ENCODE measurements at regions not wholly inside any gene's neighbourhood (a gene's known extent, or its start where the extent isn't known, plus 50 kb on each side); places are given as distances from the start of the nearest gene placed in this dataset.

DNA sequence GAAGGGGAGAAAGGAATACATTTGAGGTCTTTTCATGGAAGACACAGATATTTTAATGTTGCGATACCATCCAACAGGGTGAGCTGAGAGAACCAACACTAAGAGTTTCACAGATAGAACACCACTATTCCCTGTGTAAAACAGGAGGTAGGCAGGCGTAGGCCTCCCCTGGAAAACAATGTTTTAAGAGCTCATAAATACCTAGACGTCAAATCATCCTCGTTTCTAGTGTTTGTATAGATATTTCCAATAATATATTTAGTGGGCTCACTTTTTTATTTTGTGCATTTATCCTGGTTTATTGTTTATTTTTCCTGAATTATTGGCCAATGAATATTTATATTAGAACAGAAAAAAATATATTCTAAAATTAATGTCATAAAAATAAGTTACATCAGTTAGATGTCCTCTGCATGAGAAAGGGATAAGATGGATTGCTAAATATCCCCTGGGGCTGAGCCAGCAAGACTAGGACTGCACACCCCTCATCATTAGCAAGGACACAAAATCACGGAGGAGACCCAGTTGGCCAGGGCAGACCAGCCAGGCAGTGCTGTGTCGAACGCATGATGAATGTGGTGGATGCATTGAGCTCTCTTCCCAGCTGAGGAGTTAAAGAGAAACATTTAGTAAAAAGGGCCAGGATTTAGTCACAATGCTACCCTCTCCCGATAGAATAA, 380.5 kb downstream of the C6orf118 start:
- TF ChIP-seq, protein P1, sequence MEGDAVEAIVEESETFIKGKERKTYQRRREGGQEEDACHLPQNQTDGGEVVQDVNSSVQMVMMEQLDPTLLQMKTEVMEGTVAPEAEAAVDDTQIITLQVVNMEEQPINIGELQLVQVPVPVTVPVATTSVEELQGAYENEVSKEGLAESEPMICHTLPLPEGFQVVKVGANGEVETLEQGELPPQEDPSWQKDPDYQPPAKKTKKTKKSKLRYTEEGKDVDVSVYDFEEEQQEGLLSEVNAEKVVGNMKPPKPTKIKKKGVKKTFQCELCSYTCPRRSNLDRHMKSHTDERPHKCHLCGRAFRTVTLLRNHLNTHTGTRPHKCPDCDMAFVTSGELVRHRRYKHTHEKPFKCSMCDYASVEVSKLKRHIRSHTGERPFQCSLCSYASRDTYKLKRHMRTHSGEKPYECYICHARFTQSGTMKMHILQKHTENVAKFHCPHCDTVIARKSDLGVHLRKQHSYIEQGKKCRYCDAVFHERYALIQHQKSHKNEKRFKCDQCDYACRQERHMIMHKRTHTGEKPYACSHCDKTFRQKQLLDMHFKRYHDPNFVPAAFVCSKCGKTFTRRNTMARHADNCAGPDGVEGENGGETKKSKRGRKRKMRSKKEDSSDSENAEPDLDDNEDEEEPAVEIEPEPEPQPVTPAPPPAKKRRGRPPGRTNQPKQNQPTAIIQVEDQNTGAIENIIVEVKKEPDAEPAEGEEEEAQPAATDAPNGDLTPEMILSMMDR (IDR thresholded peaks at IDR 0.05; ENCODE audit: partially characterized antibody, unreplicated experiment) = no peak
- Mint-ChIP-seq H3K4me1 (ENCODE audit: low read depth, unreplicated experiment) (peaks cover 6% of the 10 kb centered on the region), H3K9me3 (ENCODE audit: unreplicated experiment) (no peaks in the 10 kb centered on the region), H3K27me3 (ENCODE audit: unreplicated experiment) (peaks cover 2% of the 10 kb centered on the region), H3K27ac (ENCODE audit: unreplicated experiment) (peak overlapping the region; percentile 60), H3K36me3 (ENCODE audit: unreplicated experiment) (no peaks in the 10 kb centered on the region), H3K4me3 (ENCODE audit: unreplicated experiment) (no peak overlapping the region)
- no peak for DNase-seq

DNA sequence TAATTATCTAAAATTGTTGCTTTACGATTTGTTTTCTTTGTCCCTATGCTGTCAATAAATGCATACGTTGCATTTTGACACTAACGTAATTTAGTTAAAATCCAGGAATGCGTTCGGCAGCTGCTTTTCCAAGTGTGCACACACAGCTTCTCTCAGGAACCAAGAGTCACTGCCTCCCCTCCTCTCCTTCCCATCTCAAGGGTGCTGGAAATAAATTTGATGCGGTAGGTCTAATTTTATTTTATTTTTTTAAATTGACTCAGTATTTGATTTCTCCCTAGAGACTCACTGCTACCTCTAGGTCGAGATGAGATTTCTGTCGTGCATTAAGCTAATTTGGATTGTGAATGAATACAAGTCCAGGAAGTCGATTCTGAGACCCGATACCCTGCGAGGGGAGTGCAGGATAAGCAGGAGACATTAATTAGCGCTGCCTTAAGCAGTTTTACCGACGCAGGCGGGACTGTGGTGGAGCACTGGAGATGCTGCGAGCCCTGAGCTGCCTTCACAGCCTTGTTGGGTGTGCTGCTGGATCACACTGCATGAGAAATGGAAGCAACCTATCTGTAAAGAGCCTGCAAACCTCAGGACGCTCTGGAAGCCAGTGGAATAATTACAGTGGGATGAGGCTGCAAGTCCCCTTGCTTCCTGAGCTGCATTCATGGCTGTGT, 381.2 kb downstream of the C6orf118 start:
- TF ChIP-seq, protein P1 (IDR thresholded peaks at IDR 0.05; ENCODE audit: partially characterized antibody, unreplicated experiment) = no peak
- Mint-ChIP-seq H3K4me3 (ENCODE audit: unreplicated experiment) (no peak overlapping the region), H3K27me3 (ENCODE audit: unreplicated experiment) (peaks cover 2% of the 10 kb centered on the region), H3K4me1 (ENCODE audit: low read depth, unreplicated experiment) (peaks cover 6% of the 10 kb centered on the region), H3K9me3 (ENCODE audit: unreplicated experiment) (no peaks in the 10 kb centered on the region), H3K36me3 (ENCODE audit: unreplicated experiment) (no peaks in the 10 kb centered on the region), H3K27ac (ENCODE audit: unreplicated experiment) (peak overlapping the region; percentile 60)
- DNase-seq = peak; percentile 39

DNA sequence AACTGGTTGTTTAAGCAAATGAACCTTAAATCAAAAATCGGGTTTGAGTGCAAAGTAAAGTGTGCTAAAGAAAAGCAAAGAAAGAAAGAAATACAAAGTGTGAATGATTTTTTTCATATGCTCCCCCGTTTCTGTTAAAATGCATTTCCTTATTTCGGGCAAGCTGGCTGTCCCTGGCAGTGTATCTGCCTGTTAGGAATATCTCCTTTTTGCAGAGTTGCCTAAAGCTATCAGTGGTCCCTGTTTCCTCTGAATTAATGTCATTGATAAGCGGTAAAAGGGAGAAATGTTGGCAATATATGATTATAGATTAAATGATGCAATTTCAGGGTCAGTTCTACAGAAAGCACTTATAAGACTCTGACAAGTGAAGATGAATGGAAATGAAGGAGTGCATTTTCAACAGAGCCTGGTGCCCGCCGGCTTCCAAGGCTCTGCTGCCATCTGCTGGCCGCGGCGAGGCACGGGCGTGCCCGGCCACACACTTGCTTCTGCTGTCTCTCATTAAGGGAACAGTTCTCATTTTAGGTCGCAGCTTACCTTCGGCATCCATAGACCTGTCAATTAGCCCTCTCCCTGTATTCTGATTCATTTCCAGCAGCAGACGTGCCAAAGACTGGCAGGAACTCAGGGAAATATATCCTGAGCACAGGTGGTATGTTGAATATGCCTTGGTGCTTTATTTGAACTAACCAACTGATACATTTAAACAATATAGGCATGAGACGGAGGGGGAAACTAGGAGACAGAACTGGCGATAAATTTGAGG, 381.9 kb downstream of the C6orf118 start:
- H3K27ac Mint-ChIP-seq (ENCODE audit: unreplicated experiment) = no peak overlapping the region

DNA sequence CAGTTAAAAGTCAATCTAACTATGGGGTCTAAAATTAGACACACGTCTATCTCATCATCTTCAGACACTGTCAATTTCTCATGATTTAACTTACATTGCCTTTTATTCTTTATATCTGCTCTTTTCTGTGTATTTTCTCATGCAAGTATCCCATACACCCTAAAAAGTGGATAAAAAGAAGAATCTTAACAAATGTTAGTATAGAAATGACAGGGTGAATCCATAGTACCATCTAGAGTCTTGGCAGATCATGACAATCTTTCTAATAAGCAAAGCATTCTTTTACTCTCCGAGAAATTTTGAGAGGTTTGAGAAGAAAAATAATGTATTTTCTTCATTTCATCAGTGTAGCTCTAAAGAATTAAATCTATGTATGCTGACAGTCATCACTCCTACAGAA, 382.7 kb downstream of the C6orf118 start:
- H3K27ac Mint-ChIP-seq (ENCODE audit: unreplicated experiment) = no peak overlapping the region
- peaks cover 6% of the 10 kb centered on the region for H3K4me1 Mint-ChIP-seq (ENCODE audit: low read depth, unreplicated experiment)
- H3K27me3 Mint-ChIP-seq (ENCODE audit: unreplicated experiment) = peaks cover 2% of the 10 kb centered on the region
- no peaks in the 10 kb centered on the region for H3K36me3 Mint-ChIP-seq (ENCODE audit: unreplicated experiment)
- DNase-seq = no peak
- H3K9me3 Mint-ChIP-seq (ENCODE audit: unreplicated experiment) = no peaks in the 10 kb centered on the region
- H3K4me3 Mint-ChIP-seq (ENCODE audit: unreplicated experiment) = no peak overlapping the region
- TF ChIP-seq, protein P1 (IDR thresholded peaks at IDR 0.05; ENCODE audit: partially characterized antibody, unreplicated experiment) = no peak

More for the DNA sequence above, 381.9 kb downstream of the C6orf118 start:
- DNase-seq = peak; percentile 88
- Mint-ChIP-seq H3K27me3 (ENCODE audit: unreplicated experiment) (peaks cover 2% of the 10 kb centered on the region), H3K36me3 (ENCODE audit: unreplicated experiment) (no peaks in the 10 kb centered on the region), H3K9me3 (ENCODE audit: unreplicated experiment) (no peaks in the 10 kb centered on the region), H3K4me1 (ENCODE audit: low read depth, unreplicated experiment) (peaks cover 6% of the 10 kb centered on the region), H3K4me3 (ENCODE audit: unreplicated experiment) (no peak overlapping the region)
- TF ChIP-seq, protein P1 (IDR thresholded peaks at IDR 0.05; ENCODE audit: partially characterized antibody, unreplicated experiment) = peak; percentile 90
